NCI-H510A treated with DMSO at 0.1 percent for 48 hours (cell line): ENCODE measurements at regions not wholly inside any gene's neighbourhood (a gene's known extent, or its start where the extent isn't known, plus 50 kb on each side); places are given as distances from the start of the nearest gene placed in this dataset.
"Not testable (repeated sequence)": the region's sequence is repeated elsewhere in the genome, so short reads cannot be mapped to it uniquely, and the experiment has no call there.

Source experiments
- DNase-seq: peaks from one replicate; lab custom pipeline; 2025; lab: John Stamatoyannopoulos, UW

- no peak for DNase-seq
Measured at GRCh38 chr2:16035747-16036745, 95.7 kb downstream of the MYCN start.

GRCh38 chr2:16034975-16035746, 94.8 kb downstream of the MYCN start:
- DNase-seq, result no peak

- DNase-seq, result no peak
Measured at GRCh38 chr2:16034151-16034974, 94.0 kb downstream of the MYCN start.

- no peak for DNase-seq
Measured at GRCh38 chr2:16033032-16033293, 92.6 kb downstream of the MYCN start.

GRCh38 chr2:16032282-16033031, 92.1 kb downstream of the MYCN start:
- no peak for DNase-seq

GRCh38 chr2:16031848-16032159, 91.5 kb downstream of the MYCN start:
- peak; percentile 14 for DNase-seq

GRCh38 chr2:16031058-16031847, 90.9 kb downstream of the MYCN start:
- no peak for DNase-seq

GRCh38 chr2:16030206-16031057, 90.1 kb downstream of the MYCN start:
- no peak for DNase-seq

GRCh38 chr2:16028644-16029043, 88.3 kb downstream of the MYCN start:
- DNase-seq, result no peak

GRCh38 chr2:16026816-16027501, 86.6 kb downstream of the MYCN start:
- DNase-seq, result no peak

GRCh38 chr2:16025876-16026640, 85.7 kb downstream of the MYCN start:
- DNase-seq, result no peak

GRCh38 chr2:16025211-16025875, 85.0 kb downstream of the MYCN start:
- DNase-seq, result no peak

GRCh38 chr2:16024628-16025027, 84.3 kb downstream of the MYCN start:
- DNase-seq, result not testable (repeated sequence)

GRCh38 chr2:16023506-16024360, 83.4 kb downstream of the MYCN start:
- no peak for DNase-seq

GRCh38 chr2:16022548-16023240, 82.3 kb downstream of the MYCN start:
- DNase-seq, result no peak

GRCh38 chr2:16021611-16022363, 81.4 kb downstream of the MYCN start:
- DNase-seq, result no peak
